HG02759 (cell line): ENCODE measurements at regions not wholly inside any gene's neighbourhood (a gene's known extent, or its start where the extent isn't known, plus 50 kb on each side); places are given as distances from the start of the nearest gene placed in this dataset.
"Not testable (repeated sequence)": the region's sequence is repeated elsewhere in the genome, so short reads cannot be mapped to it uniquely, and the experiment has no call there.

Source experiments
- ATAC-seq: cut with Tn5 transposase; IDR thresholded peaks from one replicate; pipeline ENCODE4 v1.9.1; 2021; ENCODE audit warnings: mild to moderate bottlenecking, moderate library complexity; ENCODE audit not compliant: unreplicated experiment

DNA sequence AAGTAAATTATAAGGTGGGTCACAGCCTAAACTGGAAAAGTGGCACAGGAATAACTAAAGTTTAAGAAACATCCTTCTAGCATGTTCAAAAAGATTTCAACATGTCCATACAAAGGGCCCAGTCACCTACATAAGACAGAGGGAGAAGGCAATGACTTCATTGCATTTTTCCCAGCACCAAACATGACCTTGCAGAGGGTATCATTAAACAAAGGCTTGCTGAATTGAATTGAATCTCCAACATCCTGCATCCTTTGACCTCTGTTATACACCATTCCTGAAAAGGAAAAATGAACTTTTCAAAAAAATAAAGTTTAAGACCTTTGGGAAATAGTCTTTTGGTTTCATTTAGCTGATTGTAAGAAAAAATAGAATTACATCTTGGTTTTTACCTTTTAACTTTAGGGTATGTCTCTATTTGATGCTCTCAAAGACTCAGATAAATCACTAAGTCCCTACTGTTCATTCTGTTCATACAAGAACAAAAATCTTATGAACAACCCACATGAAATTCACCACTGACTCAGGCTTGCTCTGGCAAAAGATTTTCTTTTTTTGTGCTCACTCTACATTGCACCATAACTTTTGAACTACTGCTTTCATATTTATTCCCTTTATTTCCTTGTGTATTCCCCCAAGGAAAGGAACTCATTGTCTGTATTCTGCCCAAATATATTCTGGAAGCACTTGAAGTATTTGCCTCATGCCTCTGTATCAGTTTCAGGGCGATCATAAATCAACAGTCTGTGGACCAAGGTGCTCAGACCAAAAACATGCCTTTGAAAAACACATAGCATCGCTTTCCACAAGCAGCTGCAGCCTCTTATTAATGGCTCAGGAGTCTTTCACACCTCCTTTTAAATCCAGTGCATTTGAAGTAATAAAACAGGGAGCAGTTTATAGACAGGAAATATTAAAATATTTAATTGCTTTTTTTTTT is 121.7 kb downstream of the DUSP6 start:
- ATAC-seq: no peak

DNA sequence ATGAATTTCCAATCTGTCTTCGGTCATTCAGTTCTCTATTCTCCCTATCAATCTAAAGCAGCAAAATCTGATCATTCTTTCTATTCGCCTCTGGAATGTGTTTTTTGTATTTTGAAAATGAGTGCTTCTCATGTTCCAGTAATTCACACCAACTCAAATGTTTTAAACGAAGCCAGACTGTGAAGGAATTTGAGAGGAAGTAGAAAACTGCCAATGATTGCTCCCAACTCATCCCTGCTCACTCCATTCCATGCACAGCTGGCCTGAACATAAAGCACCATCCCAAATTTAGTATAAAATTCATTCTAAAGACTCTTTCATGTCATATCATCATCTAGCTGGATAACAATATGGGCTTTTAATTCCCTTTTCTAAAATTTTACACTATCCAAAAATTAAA is 123.8 kb downstream of the DUSP6 start:
- no peak for ATAC-seq

DNA sequence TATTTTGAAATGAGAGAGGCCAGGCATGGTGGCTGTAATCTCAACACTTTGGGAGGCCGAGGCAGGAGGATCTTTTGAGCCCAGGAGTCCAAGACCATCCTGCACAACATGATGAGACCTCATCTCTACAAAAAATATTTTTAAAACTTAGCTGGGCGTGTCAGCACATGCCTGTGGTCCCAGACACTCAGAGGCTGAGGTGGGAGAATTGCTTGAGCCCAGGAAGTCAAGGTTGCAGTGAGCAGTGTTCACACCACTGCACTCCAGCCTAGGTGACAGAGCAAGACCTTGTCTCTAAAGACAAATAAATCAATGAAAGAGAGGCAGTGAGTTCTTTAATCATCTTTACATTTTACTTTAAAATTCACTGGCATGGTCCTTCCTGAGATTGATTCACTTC is 124.5 kb downstream of the DUSP6 start:
- ATAC-seq: no peak

DNA sequence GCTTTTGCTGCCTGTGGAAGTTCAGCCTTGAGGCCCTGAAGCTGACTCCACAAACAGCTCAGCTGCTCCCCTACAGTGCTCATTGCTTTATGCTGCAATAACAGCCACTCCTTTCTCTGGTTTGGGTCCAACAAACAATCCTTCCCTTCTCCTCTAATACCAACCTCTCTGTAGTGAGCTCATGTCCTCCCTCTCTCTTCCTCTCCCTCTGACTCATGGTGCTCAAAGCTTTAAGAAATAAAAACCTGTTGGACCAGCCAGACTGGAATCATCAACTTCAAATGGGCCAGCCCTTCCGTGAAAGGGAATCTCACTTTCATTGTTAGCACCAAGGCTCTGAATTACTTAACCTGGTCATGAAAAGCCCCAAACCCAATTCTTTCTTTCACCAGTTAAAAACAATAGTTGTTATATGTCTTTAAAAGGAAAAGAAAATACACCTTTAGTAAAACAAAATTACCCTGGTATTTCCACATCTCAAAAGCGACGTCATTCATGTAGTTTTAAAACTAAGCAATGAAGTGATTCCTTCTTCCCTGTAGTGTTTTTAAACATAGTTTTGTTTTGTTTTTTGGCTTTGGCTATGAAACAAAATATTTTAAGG is 126.4 kb downstream of the DUSP6 start:
- ATAC-seq: peak; percentile 63

DNA sequence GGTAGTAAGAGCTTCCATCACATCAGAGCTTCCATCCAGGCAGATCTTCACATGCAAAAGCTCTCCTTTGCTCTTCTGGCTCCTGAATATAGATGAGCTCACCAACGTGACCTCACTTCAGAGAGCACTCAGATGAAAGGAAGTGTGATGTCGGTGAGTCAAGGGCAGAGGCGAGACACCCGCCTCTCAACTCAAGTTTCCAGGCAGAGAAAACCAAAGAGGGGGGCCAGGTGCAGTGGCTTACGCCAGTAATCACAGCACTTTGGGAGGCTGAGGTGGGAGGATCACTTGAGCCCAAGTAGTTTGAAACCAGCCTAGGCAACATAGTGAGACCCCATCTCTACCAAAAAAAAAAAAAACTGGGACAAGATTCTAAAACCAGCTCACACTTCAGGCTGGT is 126.9 kb downstream of the DUSP6 start:
- peak; percentile 63 for ATAC-seq

DNA sequence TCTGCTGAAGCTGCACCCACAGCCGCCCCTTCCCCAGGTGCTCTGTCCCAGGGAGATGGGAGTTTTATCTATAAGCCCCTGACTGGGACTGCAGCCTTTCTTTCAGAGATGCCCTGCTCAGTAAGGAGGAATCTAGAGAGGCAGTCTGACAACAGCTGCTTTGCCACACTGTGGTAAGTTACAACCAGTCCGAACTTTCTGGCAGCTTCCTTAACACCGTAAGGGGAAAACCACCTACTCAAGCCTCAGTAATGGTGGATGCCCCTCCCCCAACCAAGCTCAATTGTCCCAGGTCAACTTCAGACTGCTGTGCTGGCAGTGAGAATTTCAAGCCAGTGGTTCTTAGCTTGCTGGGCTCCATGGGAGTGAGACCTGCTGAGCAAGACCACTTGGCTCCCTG is 129.7 kb downstream of the DUSP6 start:
- ATAC-seq: not testable (repeated sequence)

DNA sequence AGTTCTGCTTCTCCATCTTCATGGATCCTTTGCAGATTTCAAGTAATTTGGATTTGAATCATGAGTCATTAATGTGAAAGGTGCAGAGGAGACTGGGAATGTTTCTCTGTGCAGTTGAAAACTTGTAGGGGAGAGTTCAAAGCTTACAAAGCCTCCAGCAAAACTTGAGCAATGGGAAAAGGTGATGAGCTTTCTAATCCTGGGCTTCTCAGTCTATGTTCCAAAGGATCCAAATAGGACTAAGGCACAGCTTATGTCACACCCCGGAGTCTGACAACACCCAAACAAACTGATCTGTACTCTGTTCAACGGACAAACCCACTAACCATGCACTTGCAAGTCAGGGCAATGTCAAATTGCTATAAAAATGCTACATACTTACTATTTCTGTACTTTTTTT is 134.8 kb downstream of the DUSP6 start:
- no peak for ATAC-seq

DNA sequence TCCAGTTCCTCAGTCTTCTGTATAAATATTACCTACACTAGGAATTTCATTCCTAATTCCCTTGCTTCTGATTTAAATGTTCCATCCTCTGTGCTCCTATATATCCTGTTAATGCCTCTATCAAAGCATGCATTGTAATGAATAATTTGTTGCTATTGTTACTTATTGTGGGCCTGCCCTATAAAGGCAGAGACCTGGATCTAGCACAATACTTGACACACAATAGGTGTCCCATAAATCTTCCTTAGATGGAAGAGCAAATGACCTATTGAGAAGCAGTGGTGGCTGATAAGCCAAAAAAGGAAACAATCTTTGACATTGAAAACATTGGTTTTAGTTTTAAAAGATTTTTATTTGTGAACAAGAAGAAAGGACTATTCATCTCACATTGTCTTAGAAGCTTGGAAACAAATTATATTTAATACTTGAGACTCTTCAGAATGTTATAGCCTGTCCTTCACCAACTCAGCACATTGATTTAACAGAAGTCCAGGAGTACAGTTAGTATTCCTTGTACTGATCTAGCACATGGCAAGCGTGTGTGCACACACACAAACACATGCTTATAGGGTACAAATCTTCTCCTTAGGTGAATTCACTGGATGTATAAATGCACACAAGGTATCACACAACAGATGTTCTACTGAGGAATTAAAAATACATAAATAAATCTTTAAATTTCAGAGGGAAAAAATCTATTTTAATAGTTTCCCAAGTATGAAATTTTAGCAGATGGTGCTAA is 135.9 kb downstream of the DUSP6 start:
- no peak for ATAC-seq

DNA sequence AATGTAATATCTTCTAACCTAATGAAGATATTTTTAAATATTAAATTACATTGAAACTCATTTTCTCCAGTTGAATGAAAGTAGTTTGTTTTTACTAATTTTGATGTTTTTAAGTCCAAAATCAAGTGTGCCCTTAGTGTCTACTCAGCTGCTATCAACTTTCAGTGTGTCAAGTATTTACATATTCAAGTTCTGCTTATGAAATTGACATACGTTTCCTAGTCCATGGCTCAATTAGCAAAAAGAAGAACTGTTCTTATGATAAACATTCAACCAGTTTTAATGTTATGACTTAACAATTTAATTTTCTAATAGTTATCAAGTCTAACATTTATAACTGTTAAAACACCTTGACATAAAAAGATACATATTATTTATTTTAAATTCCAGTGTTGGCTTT is 137.1 kb downstream of the DUSP6 start:
- no peak for ATAC-seq

DNA sequence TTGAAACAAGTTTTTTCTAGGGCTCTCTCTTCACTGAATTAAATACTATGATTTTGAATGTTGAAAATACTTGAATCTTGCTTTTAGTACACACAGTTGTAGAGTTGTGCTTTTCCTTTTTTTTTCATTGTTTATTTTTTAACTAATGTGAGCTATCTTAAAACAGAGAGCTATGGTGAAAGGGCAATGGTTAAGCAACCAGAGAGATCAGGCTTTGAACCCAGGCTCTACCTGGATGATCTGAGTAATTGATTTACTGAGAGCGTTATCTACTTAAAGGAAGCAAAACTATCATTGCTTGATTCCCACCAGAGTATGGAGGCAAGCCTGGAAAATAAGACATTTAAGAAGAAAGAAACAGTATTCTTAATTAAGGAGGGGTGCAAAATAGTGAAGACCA is 138.6 kb downstream of the DUSP6 start:
- ATAC-seq: no peak

DNA sequence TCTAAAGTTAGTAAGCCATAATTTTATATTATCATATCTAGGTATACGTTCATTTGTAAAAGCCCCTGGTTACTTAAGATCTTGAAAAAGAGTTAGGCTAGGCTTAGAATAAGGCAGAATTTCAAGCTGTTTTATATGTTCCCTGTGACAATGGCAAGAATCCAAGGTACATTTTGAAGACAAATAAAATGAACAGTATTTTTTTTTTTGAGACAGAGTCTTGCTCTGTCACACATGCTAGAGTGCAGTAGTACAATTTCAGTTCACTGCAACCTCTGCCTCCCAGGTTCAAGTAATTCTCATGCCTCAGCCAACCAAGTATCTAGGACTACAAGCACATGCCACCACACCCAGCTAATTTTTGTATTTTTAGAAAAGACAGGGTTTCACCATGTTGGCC is 139.2 kb downstream of the DUSP6 start:
- no peak for ATAC-seq

DNA sequence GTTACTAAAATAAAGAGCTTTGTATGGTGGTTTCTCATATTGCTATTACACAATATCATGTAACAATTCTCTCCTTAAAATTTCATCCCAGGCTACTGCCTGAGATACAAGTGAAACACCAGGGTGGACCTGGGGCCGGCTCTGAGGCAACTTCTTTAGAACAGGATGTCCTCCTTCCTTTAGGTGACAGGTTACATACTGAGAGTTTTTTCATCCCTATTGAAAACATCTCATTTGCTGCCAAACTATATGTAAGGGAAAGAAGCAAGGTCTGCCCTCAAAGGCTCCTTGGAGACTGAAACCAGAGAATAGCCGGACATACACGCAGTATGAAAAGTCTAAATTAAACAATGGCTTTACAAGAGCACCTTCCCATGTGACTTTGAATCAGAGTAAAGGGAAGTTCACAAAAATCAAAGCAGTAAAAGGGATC is 139.9 kb downstream of the DUSP6 start:
- no peak for ATAC-seq

DNA sequence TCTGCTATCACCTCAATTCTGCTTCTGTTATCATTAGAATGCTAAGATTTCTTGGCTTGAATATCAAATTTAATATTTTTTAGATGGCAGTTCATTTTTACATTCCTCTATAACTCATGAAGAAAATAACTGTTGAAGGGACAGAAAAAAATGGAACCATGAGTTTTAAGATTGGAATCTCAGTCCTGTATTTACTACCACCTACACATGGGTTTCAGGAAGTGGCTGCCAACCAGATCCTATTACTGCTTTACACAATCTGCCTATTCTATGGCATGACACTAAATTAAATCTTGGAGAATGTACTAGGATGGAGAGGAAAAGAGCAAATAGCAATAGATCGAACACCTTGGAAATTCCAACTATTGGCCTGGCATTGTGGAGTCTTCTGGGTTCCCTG is 140.8 kb downstream of the DUSP6 start:
- ATAC-seq: no peak

DNA sequence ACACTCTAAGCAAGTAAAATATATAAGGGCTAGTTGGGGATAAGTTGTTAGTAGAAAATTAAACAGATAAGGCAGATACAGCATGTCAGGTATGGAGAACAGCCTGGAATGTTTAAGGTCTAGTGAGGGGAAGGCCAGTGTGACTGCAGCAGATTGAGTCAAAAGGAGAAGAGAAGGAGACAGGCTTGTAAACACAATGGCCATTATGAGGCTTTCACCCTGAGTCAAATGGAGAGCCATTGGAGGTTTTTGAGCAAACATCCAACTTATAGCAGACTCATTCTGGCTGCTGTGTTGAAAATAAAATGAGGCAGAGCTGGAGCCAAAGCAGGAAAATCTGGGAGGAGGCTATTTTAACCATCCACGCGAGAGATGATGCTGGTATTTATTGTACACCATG is 142.0 kb downstream of the DUSP6 start:
- ATAC-seq: peak; percentile 57

DNA sequence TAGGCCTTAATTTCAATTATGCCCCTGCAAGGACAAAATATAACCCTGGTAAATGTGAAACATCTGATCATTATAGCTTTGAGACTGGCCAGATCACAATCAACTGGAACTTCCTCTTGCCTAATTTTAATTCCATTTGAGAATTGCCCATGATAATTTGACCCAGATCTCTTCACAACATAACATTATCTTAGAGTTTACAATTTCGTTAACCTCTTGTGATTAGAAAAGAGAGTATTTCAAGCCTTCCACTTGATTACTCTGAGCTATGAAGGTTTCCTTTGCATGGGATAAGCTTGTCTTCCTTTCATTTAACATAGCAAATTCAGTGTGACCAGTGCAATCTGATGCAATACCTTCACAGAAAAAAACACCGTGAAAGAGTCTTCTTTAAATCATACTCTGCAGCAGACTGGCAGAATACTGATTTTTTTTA is 143.6 kb downstream of the DUSP6 start:
- no peak for ATAC-seq

DNA sequence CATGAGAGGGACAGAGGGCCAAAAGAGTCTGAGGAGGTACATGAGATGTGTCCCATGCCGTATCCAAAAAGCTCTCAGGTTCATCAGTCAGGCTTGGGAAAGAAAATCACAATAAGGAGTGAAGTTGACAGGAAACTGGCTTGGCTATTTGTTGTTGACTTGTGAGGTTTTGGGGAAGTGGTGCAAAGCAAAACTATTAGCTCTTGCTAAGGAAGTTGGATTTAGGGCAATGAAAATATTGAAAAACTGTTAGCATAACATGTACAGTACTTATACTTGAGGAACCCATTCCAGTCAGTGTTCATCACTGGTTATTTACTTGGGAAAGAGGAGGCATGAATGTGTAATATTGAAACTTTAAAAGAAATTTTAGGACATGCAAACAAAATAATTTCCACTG is 145.9 kb downstream of the DUSP6 start:
- ATAC-seq: no peak

DNA sequence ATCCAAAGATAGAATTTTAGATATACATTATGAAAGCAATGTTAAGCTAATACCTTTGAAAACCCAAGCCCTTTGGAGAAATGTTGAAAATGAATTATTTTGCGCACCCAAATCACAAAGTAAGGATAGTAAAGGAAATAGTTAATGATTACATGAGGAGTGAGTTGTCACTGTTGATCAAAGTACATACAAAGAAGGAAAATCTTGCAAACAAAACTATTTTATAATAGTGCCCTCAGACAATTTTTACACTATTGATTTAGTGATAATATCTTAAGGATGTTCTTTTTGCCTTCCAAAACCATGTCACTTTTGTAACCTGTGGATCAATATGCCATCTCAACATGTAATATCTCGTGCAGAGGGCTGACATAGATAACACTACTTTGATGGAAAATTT is 146.8 kb downstream of the DUSP6 start:
- ATAC-seq: no peak

DNA sequence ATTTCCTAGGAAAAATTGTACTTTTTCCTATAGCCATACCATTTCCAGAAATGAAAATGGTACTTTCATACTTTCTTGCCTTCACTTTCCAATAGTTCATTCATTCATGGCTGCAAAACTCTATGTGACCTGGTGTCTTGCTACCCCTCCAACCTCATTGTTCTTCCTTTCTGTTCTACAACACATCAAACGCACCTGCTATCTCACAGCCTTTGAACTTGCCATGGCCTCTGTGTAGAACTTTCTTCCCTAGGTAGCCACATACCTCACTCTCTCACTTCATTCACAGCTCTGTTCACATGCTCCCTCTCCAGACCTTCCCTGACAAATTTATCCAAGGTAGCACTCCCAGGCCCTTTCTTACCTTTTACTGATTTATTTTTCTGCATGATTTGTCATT is 149.2 kb downstream of the DUSP6 start:
- no peak for ATAC-seq

DNA sequence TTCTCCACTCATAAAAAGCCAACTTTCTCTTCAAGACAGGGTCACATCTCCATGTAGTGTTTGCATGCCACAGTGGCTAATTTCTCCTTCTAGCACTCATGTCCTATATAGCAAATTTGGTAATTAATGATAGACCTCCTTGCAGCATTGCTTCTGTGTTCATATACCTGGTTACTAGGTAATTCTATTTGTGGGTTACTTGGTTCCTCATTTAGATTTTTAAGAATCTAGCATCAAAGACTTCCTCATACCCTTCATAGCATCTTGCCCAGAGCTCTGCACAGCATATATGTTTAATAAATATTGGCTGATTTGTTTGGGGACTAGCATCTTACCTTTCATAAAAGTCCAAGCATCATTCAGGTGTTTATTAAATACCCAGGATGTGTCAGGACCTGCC is 152.1 kb downstream of the DUSP6 start:
- ATAC-seq: no peak

DNA sequence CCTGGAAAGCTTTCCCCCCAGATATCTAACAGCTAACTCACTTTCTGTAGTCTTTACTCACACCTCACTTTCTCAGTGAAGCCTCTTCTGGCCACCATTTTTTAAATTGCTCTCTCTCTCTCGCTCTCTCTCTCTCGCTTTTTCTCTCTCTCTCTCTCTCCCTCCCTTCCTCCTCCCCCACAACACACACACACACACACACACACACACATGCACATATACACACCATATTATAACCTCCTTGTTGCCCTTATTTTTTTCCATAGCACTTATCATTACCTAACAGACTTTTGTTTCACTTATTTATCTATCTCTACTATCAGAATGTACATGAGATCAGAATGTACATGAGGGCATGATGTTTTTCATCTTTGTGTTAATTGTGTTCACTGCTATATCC is 156.8 kb downstream of the DUSP6 start:
- no peak for ATAC-seq

DNA sequence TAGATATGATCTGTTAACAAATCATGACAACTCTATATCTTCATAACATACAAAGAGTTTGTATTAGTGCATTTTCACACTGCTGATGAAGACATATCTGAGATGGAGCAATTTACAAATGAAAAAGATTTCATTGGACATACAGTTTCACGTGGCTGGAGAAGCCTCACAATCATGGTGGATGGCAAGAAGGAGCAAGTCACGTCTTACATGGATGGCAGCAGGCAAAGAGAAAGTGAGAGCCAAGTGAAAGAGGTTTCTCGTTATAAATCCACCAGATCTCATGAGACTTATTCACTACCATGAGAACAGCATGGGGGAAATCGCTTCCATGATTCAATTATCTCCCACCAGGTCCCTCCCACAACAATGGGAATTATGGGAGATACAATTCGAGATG is 157.6 kb downstream of the DUSP6 start:
- no peak for ATAC-seq

DNA sequence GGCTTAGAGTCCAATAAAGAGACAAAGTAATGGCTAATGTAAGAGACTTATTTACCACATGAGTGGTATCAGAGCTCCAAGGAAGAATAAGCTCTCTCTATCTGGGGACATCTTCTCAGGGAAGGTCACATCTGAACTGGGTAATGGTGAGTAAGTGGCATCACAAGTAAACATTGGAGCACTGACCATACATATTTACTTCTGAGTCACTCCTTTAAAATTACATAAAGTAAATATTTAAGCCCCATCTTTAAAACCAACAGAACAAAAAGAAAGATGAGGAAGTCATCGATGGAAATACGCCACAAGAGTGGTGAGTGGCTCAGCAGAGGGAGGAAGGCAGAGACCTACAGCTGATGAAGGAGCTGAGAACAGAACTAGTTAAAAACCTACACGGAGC is 159.9 kb downstream of the DUSP6 start:
- no peak for ATAC-seq
